CD4-positive, CD25-positive, alpha-beta regulatory T cell (primary cell): ENCODE measurements at regions not wholly inside any gene's neighbourhood (a gene's known extent, or its start where the extent isn't known, plus 50 kb on each side); places are given as distances from the start of the nearest gene placed in this dataset.
"Not testable (repeated sequence)": the region's sequence is repeated elsewhere in the genome, so short reads cannot be mapped to it uniquely, and the experiment has no call there.

Experiments used
- ATAC-seq, 2 donors: fragments of 150-1000 bp; cut with Tn5 transposase; one replicate each; pipeline ENCODE4 v1.10.0; 2021; ENCODE audit warnings: low read depth in 2 of 2, moderate number of reproducible peaks in 2 of 2, moderate library complexity in 1 of 2
- DNase-seq, 3 donors: peaks; one replicate each; pipeline versions ENCODE4 v3.0.0 to v3.0.0-alpha.2; 2012 to 2022; ENCODE audit warnings: mixed read lengths in 1 of 3
- H3K27ac ChIP-seq: one replicate; pipeline ENCODE4 v1.7.0; 2013; ENCODE audit warnings: mild to moderate bottlenecking, low read length; ENCODE audit not compliant: insufficient read depth, poor library complexity, severe bottlenecking
- H3K27me3 ChIP-seq: one replicate; pipeline ENCODE4 v1.7.0; 2013; ENCODE audit warnings: low read length; ENCODE audit not compliant: control insufficient read depth, insufficient read depth
- H3K36me3 ChIP-seq: one replicate; pipeline ENCODE4 v1.7.0; 2013; ENCODE audit warnings: mild to moderate bottlenecking, low read length, moderate library complexity; ENCODE audit not compliant: control insufficient read depth, insufficient read depth
- H3K4me1 ChIP-seq: 2 replicates; pipeline ENCODE4 v1.7.0; 2013; ENCODE audit warnings: mild to moderate bottlenecking, low read length; ENCODE audit not compliant: insufficient read depth, control insufficient read depth, poor library complexity, severe bottlenecking
- H3K4me3 ChIP-seq: one replicate; pipeline ENCODE4 v1.7.0; 2013; ENCODE audit warnings: low read depth, mild to moderate bottlenecking, low read length, moderate library complexity
- H3K9me3 ChIP-seq, 2 experiments: 1 replicate in 1 of 2; 2 replicates in 1 of 2; pipeline ENCODE4 v1.7.0; 2013; ENCODE audit warnings: low read length in 2 of 2, mild to moderate bottlenecking in 1 of 2, moderate library complexity in 1 of 2; ENCODE audit not compliant: control insufficient read depth in 2 of 2
- H3K27ac Mint-ChIP-seq, 3 donors: one replicate each; pipeline ENCODE4 v1.8.0; 2020 to 2022; ENCODE audit warnings: mild to moderate bottlenecking in 3 of 3, mixed read lengths in 3 of 3, moderate library complexity in 2 of 3
- H3K27me3 Mint-ChIP-seq: one replicate; pipeline ENCODE4 v1.8.0; 2022; ENCODE audit warnings: mild to moderate bottlenecking, mixed read lengths
- H3K36me3 Mint-ChIP-seq: one replicate; pipeline ENCODE4 v1.8.0; 2020; ENCODE audit warnings: mixed read lengths
- H3K4me1 Mint-ChIP-seq, 4 donors: one replicate each; pipeline ENCODE4 v1.8.0; 2020 to 2022; ENCODE audit warnings: mixed read lengths in 4 of 4, mild to moderate bottlenecking in 1 of 4
- H3K4me3 Mint-ChIP-seq, 4 donors: one replicate each; pipeline ENCODE4 v1.8.0; 2020 to 2022; ENCODE audit warnings: mild to moderate bottlenecking in 4 of 4, mixed read lengths in 4 of 4, moderate library complexity in 3 of 4
- H3K9me3 Mint-ChIP-seq, 7 donors: one replicate each; pipeline ENCODE4 v1.8.0; 2020 to 2022; ENCODE audit warnings: mixed read lengths in 7 of 7, mild to moderate bottlenecking in 3 of 7, moderate library complexity in 2 of 7

GRCh38 chr4:118556576-118556975 is 128.6 kb upstream of the METTL14 start:
- not testable (repeated sequence) for H3K4me3 ChIP-seq, H3K9me3 ChIP-seq, H3K27ac ChIP-seq, DNase-seq, H3K4me1 Mint-ChIP-seq, H3K4me3 Mint-ChIP-seq, ATAC-seq, H3K27me3 ChIP-seq, H3K27me3 Mint-ChIP-seq, H3K36me3 Mint-ChIP-seq, H3K27ac Mint-ChIP-seq, H3K36me3 ChIP-seq, H3K4me1 ChIP-seq, H3K9me3 Mint-ChIP-seq

- H3K4me1 Mint-ChIP-seq = no peaks in the 10 kb centered on the region
- peaks cover 7% of the 10 kb centered on the region for H3K27me3 Mint-ChIP-seq
- no peaks in the 10 kb centered on the region for H3K4me1 ChIP-seq
- ATAC-seq (no peak), DNase-seq (no peak)
- no peaks in the 10 kb centered on the region for H3K9me3 ChIP-seq
- H3K9me3 Mint-ChIP-seq = peaks cover 0 to 1% (median 0%) of the 10 kb centered on the region in 7 donors
- H3K27ac ChIP-seq = no peak overlapping the region
- no peaks in the 10 kb centered on the region for H3K36me3 ChIP-seq
- H3K4me3 Mint-ChIP-seq = no peak overlapping the region
- H3K27ac Mint-ChIP-seq = no peak overlapping the region
- no peaks in the 10 kb centered on the region for H3K27me3 ChIP-seq
- no peaks in the 10 kb centered on the region for H3K36me3 Mint-ChIP-seq
- H3K4me3 ChIP-seq = no peak overlapping the region
Observed at GRCh38 chr4:118557298-118557851, 127.8 kb upstream of the METTL14 start.

- not testable (repeated sequence) for H3K4me1 ChIP-seq, H3K4me3 Mint-ChIP-seq, H3K4me3 ChIP-seq, H3K36me3 Mint-ChIP-seq, H3K27me3 Mint-ChIP-seq, H3K27ac Mint-ChIP-seq, H3K27me3 ChIP-seq, H3K27ac ChIP-seq, ATAC-seq, H3K9me3 ChIP-seq, H3K4me1 Mint-ChIP-seq, H3K9me3 Mint-ChIP-seq, H3K36me3 ChIP-seq, DNase-seq
Observed at GRCh38 chr4:118558188-118558587, 127.0 kb upstream of the METTL14 start.

GRCh38 chr4:118561559-118561958 is 123.6 kb upstream of the METTL14 start:
- ATAC-seq, H3K4me1 Mint-ChIP-seq, DNase-seq, H3K9me3 Mint-ChIP-seq, H3K36me3 ChIP-seq, H3K9me3 ChIP-seq, H3K27ac Mint-ChIP-seq, H3K27ac ChIP-seq, H3K4me3 Mint-ChIP-seq, H3K27me3 ChIP-seq, H3K4me3 ChIP-seq, H3K4me1 ChIP-seq, H3K27me3 Mint-ChIP-seq, H3K36me3 Mint-ChIP-seq: not testable (repeated sequence)

GRCh38 chr4:118566003-118566513 is 119.1 kb upstream of the METTL14 start:
- not testable (repeated sequence) for H3K27ac ChIP-seq, H3K36me3 Mint-ChIP-seq, H3K27me3 ChIP-seq, DNase-seq, H3K9me3 ChIP-seq, H3K27ac Mint-ChIP-seq, H3K9me3 Mint-ChIP-seq, H3K4me1 ChIP-seq, H3K4me1 Mint-ChIP-seq, H3K4me3 ChIP-seq, ATAC-seq, H3K4me3 Mint-ChIP-seq, H3K27me3 Mint-ChIP-seq, H3K36me3 ChIP-seq

- not testable (repeated sequence) for H3K27ac ChIP-seq, H3K27me3 Mint-ChIP-seq, H3K4me3 Mint-ChIP-seq, H3K4me3 ChIP-seq, H3K36me3 ChIP-seq, H3K27me3 ChIP-seq, DNase-seq, H3K4me1 Mint-ChIP-seq, H3K36me3 Mint-ChIP-seq, H3K4me1 ChIP-seq, ATAC-seq, H3K9me3 ChIP-seq, H3K9me3 Mint-ChIP-seq, H3K27ac Mint-ChIP-seq
Observed at GRCh38 chr4:118572991-118573390, 112.2 kb upstream of the METTL14 start.

- DNase-seq, H3K9me3 Mint-ChIP-seq, H3K4me3 Mint-ChIP-seq, H3K36me3 ChIP-seq, H3K27ac Mint-ChIP-seq, H3K27me3 Mint-ChIP-seq, H3K27ac ChIP-seq, H3K27me3 ChIP-seq, H3K9me3 ChIP-seq, H3K4me1 ChIP-seq, H3K36me3 Mint-ChIP-seq, H3K4me3 ChIP-seq, H3K4me1 Mint-ChIP-seq, ATAC-seq: not testable (repeated sequence)
Observed at GRCh38 chr4:118574251-118574913, 110.8 kb upstream of the METTL14 start.

- not testable (repeated sequence) for H3K27me3 Mint-ChIP-seq, H3K36me3 ChIP-seq, H3K4me3 ChIP-seq, H3K4me3 Mint-ChIP-seq, H3K27ac Mint-ChIP-seq, H3K36me3 Mint-ChIP-seq, H3K9me3 ChIP-seq, H3K27ac ChIP-seq, H3K4me1 ChIP-seq, H3K27me3 ChIP-seq, DNase-seq, H3K4me1 Mint-ChIP-seq, H3K9me3 Mint-ChIP-seq, ATAC-seq
Observed at GRCh38 chr4:118575057-118575456, 110.1 kb upstream of the METTL14 start.
